IMR-90 (cell line): ENCODE measurements at regions not wholly inside any gene's neighbourhood (a gene's known extent, or its start where the extent isn't known, plus 50 kb on each side); places are given as distances from the start of the nearest gene placed in this dataset.

Experiments used
- ATAC-seq: fragments of 200-7000 bp; cut with Tn5 transposase; 2 replicates; pipeline ENCODE4 v1.9.1; 2020; ENCODE audit warnings: low read depth, mild to moderate bottlenecking, moderate library complexity
- BruUV-seq: library from RNA; stranded (reverse); fragments of 400-500 nt; replicated peaks from 2 replicates; lab custom pipeline; 2021; lab: Mats Ljungman, UMichigan
- CTCF ChIA-PET: fragments of 300-600 bp; formaldehyde crosslinking; extraction: SDS; loops from one replicate; lab custom pipeline; 2021; ENCODE audit warnings: antibody characterized with exemption; lab: Yijun Ruan, JAX
- POLR2A ChIA-PET: fragments of 300-600 bp; sonication (Branson Sonifier 250); formaldehyde crosslinking; loops from one replicate; lab custom pipeline; 2022; ENCODE audit warnings: antibody characterized with exemption; ENCODE audit not compliant: unreplicated experiment; lab: Charles Lee
- DNase-seq: peaks from one replicate; pipeline ENCODE4 v3.0.0; 2013
- H2AFZ ChIP-seq: replicated peaks from 2 replicates; pipeline ENCODE3; 2013; ENCODE audit warnings: low read length, mild to moderate bottlenecking; ENCODE audit not compliant: poor library complexity
- H2AK5ac ChIP-seq: 2 replicates; pipeline ENCODE4 v1.6.1; 2013; ENCODE audit warnings: low read depth, low read length, inconsistent platforms
- H2AK9ac ChIP-seq: replicated peaks from 2 replicates; pipeline ENCODE3; 2013; ENCODE audit warnings: mild to moderate bottlenecking, low read depth, low read length, moderate library complexity; ENCODE audit not compliant: poor library complexity
- H2BK120ac ChIP-seq: 2 replicates; pipeline ENCODE4 v1.6.1; 2013; ENCODE audit warnings: low read depth, low read length, inconsistent platforms
- H2BK15ac ChIP-seq: 3 replicates; pipeline ENCODE4 v1.6.1; 2013; ENCODE audit warnings: low read depth, low read length, inconsistent platforms
- H2BK20ac ChIP-seq: 2 replicates; pipeline ENCODE4 v1.6.1; 2013; ENCODE audit warnings: low read depth, mild to moderate bottlenecking, inconsistent platforms, low read length, moderate library complexity
- H2BK5ac ChIP-seq: 2 replicates; pipeline ENCODE4 v1.6.1; 2013; ENCODE audit warnings: mild to moderate bottlenecking, low read depth, low read length, inconsistent platforms; ENCODE audit not compliant: poor library complexity, severe bottlenecking
- H3K14ac ChIP-seq: replicated peaks from 2 replicates; pipeline ENCODE4 v1.6.1; 2013; ENCODE audit warnings: low read depth, low read length, inconsistent platforms
- H3K18ac ChIP-seq: 2 replicates; pipeline ENCODE4 v1.6.1; 2013; ENCODE audit warnings: low read depth, low read length, control low read depth
- H3K23ac ChIP-seq: 2 replicates; pipeline ENCODE4 v1.6.1; 2013; ENCODE audit warnings: low read depth, low read length, inconsistent platforms
- H3K27ac ChIP-seq: 2 replicates; pipeline ENCODE4 v1.5.1; 2013; ENCODE audit warnings: mild to moderate bottlenecking, control low read depth, low read length; ENCODE audit not compliant: insufficient read depth
- H3K27me3 ChIP-seq: 2 replicates; pipeline ENCODE4 v1.6.1; 2013; ENCODE audit warnings: low read length; ENCODE audit not compliant: control insufficient read depth, insufficient read depth
- H3K36me3 ChIP-seq: 2 replicates; pipeline ENCODE4 v1.6.1; 2013; ENCODE audit warnings: low read length, mixed read lengths; ENCODE audit not compliant: control insufficient read depth, insufficient read depth
- H3K4ac ChIP-seq: 2 replicates; pipeline ENCODE4 v1.6.1; 2013; ENCODE audit warnings: low read depth, low read length, inconsistent platforms
- H3K4me1 ChIP-seq: 2 replicates; pipeline ENCODE4 v1.6.1; 2013; ENCODE audit warnings: low read length, mixed read lengths; ENCODE audit not compliant: control insufficient read depth, insufficient read depth
- H3K4me2 ChIP-seq: 2 replicates; pipeline ENCODE4 v1.6.1; 2013; ENCODE audit warnings: low read depth, mild to moderate bottlenecking, control low read depth, low read length, moderate library complexity
- H3K4me3 ChIP-seq: 2 replicates; pipeline ENCODE4 v1.5.1; 2013; ENCODE audit warnings: low read depth, mild to moderate bottlenecking, control low read depth, low read length, moderate library complexity; ENCODE audit not compliant: insufficient read depth
- H3K56ac ChIP-seq: 2 replicates; pipeline ENCODE4 v1.6.1; 2013; ENCODE audit warnings: low read length, inconsistent platforms; ENCODE audit not compliant: insufficient read depth; ENCODE audit errors: extremely low read depth
- H3K79me1 ChIP-seq, 2 experiments: 2 replicates each; pipeline ENCODE4 v1.6.1; 2013; ENCODE audit warnings: low read length in 2 of 2, inconsistent platforms in 1 of 2, low read depth in 1 of 2
- H3K9ac ChIP-seq: 2 replicates; pipeline ENCODE4 v1.6.1; 2013; ENCODE audit warnings: low read depth, low read length, control low read depth
- H3K9me1 ChIP-seq: 2 replicates; pipeline ENCODE4 v1.6.1; 2013; ENCODE audit warnings: low read length, inconsistent platforms; ENCODE audit not compliant: insufficient read depth
- H3K9me3 ChIP-seq: 2 replicates; pipeline ENCODE4 v1.6.1; 2013; ENCODE audit warnings: low read length; ENCODE audit not compliant: control insufficient read depth, insufficient read depth
- H4K20me1 ChIP-seq: 2 replicates; pipeline ENCODE4 v1.6.1; 2013; ENCODE audit warnings: low read length, inconsistent platforms; ENCODE audit not compliant: insufficient read depth
- H4K5ac ChIP-seq: 2 replicates; pipeline ENCODE4 v1.6.1; 2013; ENCODE audit warnings: mild to moderate bottlenecking, low read depth, low read length, control low read depth
- H4K8ac ChIP-seq, 2 experiments: 2 replicates each; pipeline ENCODE4 v1.6.1; 2013; ENCODE audit warnings: low read depth in 2 of 2, low read length in 2 of 2, control low read depth in 1 of 2, inconsistent platforms in 1 of 2
- H4K91ac ChIP-seq: 2 replicates; pipeline ENCODE4 v1.6.1; 2013; ENCODE audit warnings: low read depth, low read length, inconsistent platforms; ENCODE audit not compliant: insufficient read depth
- BHLHE40 ChIP-seq: fragments of 150-350 bp; IDR thresholded peaks from 2 replicates; pipeline ENCODE4 v1.6.1; 2016; ENCODE audit warnings: mild to moderate bottlenecking, low read depth, low read length
- CEBPB ChIP-seq: IDR thresholded peaks from 2 replicates; pipeline ENCODE4 v1.6.1; 2012; ENCODE audit warnings: low read depth, low read length, improper control_type of control experiment
- CHD1 ChIP-seq: IDR thresholded peaks from 2 replicates; pipeline ENCODE4 v1.6.1; 2012; ENCODE audit warnings: low read depth, low read length, improper control_type of control experiment
- CTCF ChIP-seq: conservative IDR thresholded peaks from 2 replicates; pipeline ENCODE4 v1.5.1; 2012; ENCODE audit warnings: mild to moderate bottlenecking, low read depth, low read length, improper control_type of control experiment
- ELK1 ChIP-seq: fragments of 150-350 bp; IDR thresholded peaks from 2 replicates; pipeline ENCODE4 v1.6.1; 2016; ENCODE audit warnings: low read depth, mild to moderate bottlenecking, low read length, moderate library complexity, borderline replicate concordance
- FOS ChIP-seq: fragments of 150-350 bp; IDR thresholded peaks from 2 replicates; pipeline ENCODE4 v1.6.1; 2016; ENCODE audit warnings: low read depth, low read length
- MAFK ChIP-seq: IDR thresholded peaks from 2 replicates; pipeline ENCODE4 v1.6.1; 2012; ENCODE audit warnings: low read depth, low read length, improper control_type of control experiment
- MAZ ChIP-seq: IDR thresholded peaks from 2 replicates; pipeline ENCODE4 v1.6.1; 2012; ENCODE audit warnings: low read depth, mild to moderate bottlenecking, low read length, improper control_type of control experiment, moderate library complexity, borderline replicate concordance
- MXI1 ChIP-seq: IDR thresholded peaks from 2 replicates; pipeline ENCODE4 v1.6.1; 2012; ENCODE audit warnings: low read depth, mild to moderate bottlenecking, low read length, moderate library complexity, borderline replicate concordance
- NFE2L2 ChIP-seq: fragments of 150-350 bp; IDR thresholded peaks from 2 replicates; pipeline ENCODE4 v1.6.1; 2016; ENCODE audit warnings: low read depth, mild to moderate bottlenecking, low read length
- POLR2A ChIP-seq: IDR thresholded peaks from 2 replicates; pipeline ENCODE4 v1.6.1; 2012; ENCODE audit warnings: mild to moderate bottlenecking, low read depth, low read length
- RAD21 ChIP-seq: IDR thresholded peaks from 2 replicates; pipeline ENCODE4 v1.6.1; 2012; ENCODE audit warnings: low read length, improper control_type of control experiment
- RCOR1 ChIP-seq: IDR thresholded peaks from 2 replicates; pipeline ENCODE4 v1.6.1; 2012; ENCODE audit warnings: mild to moderate bottlenecking, low read length, improper control_type of control experiment; ENCODE audit not compliant: insufficient replicate concordance
- RFX5 ChIP-seq: IDR thresholded peaks from 2 replicates; pipeline ENCODE4 v1.8.0; 2012; ENCODE audit warnings: low read depth, mild to moderate bottlenecking, low read length, moderate library complexity
- SMC3 ChIP-seq: fragments of 150-350 bp; IDR thresholded peaks from 2 replicates; pipeline ENCODE4 v1.6.1; 2016; ENCODE audit warnings: low read depth, mild to moderate bottlenecking, antibody characterized with exemption, low read length, moderate library complexity
- WGBS, 2 experiments: methylation state at CpG; one replicate each; pipeline versions ENCODE4 v1.1.5 to v1.1.7; 2013; ENCODE audit warnings: missing lambda C conversion rate in 2 of 2; ENCODE audit not compliant: insufficient read length in 1 of 2; ENCODE audit errors: extremely low coverage in 2 of 2; 5-methylcytosine and 5-hydroxymethylcytosine counted together
- dilution Hi-C: fragments of 300-500 bp; cut with HindIII; formaldehyde crosslinking; loops from one replicate; pipeline ENCODE4 v1.14.3; 2018; ENCODE audit warnings: low sequenced_read_pairs; ENCODE audit not compliant: unreplicated experiment
- in situ Hi-C: fragments of 300-500 bp; cut with MboI; formaldehyde crosslinking; loops from 3 replicates; pipeline ENCODE4 v1.14.3; 2019; ENCODE audit warnings: low sequenced_read_pairs, inconsistent platforms, mixed read lengths
- intact Hi-C: fragments of 100-400 bp; cut with micrococcal nuclease; formaldehyde crosslinking; loops from 2 replicates; pipeline ENCODE4 v1.10.0; 2022
- TF ChIP-seq, protein P1 (sequence below): fragments of 150-350 bp; IDR thresholded peaks from 2 replicates; pipeline ENCODE4 v1.6.1; 2017; ENCODE audit warnings: mild to moderate bottlenecking, antibody characterized with exemption, low read length, low read depth

DNA sequence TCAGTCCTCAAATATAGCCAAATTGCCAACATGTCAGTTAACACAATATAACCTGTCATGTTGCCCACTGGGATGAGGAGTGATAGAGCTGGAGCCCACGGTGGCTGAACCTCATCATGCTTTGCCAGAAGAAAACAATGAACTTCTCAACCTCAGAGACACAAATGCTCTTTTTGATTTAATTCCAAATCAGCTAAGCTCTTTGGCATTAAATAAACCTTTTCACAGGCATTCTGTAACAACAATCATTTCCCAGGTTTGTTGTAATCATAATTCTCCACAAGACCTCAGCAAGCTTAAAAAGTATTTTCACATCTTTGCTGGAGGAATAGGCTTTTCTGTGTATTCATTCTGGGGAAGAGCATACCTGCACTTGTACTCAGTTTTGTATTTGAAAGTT, 830.9 kb downstream of the MAT2B start:
- Histone ChIP-seq H3K27ac (peak overlapping the region; percentile 52; the same call in 1 of the 2 replicates), H4K8ac (peak overlapping the region in 1 of 2 experiments; percentile 63; a peak in 1 of 4 replicates), H2AK9ac (no peak overlapping the region), H3K4me3 (no peak overlapping the region), H2BK15ac (0 out of 3 replicates have a peak overlapping the region, but pooled peaks have one; percentile 27), H3K14ac (peak overlapping the region; percentile 70), H3K23ac (no peak overlapping the region), H2BK5ac (peak overlapping the region; percentile 52), H3K9ac (no peak overlapping the region), H2BK20ac (peak overlapping the region; percentile 64), H3K36me3 (no peaks in the 10 kb centered on the region), H2AK5ac (0 out of 2 replicates have a peak overlapping the region, but pooled peaks have one; percentile 20), H2AFZ (no peak overlapping the region), H3K4me2 (peak overlapping the region; percentile 33; the same call in 1 of the 2 replicates), H3K9me3 (no peaks in the 10 kb centered on the region), H4K5ac (peak overlapping the region; percentile 53; the same call in 1 of the 2 replicates), H3K9me1 (no peaks in the 10 kb centered on the region), H3K18ac (peak overlapping the region; percentile 76; the same call in 1 of the 2 replicates), H2BK120ac (peak overlapping the region; percentile 67), H3K56ac (no peak overlapping the region), H4K91ac (peak overlapping the region; percentile 43; the same call in 1 of the 2 replicates), H4K20me1 (no peaks in the 10 kb centered on the region), H3K27me3 (no peaks in the 10 kb centered on the region), H3K4ac (peak overlapping the region; percentile 70), H3K4me1 (peaks cover 4% of the 10 kb centered on the region), H3K79me1 (no peaks in the 10 kb centered on the region)
- DNase-seq (no peak), ATAC-seq (no peak)
- ChIA-PET POLR2A (no interaction called here), CTCF (interaction anchor here (0.7 kb wide), 1 partner anchor 752 kb away, joined by 3 read pairs; no protein-coding TSS in a partner anchor)
- TF ChIP-seq MAFK: no peak
- TF ChIP-seq RCOR1: no peak
- no peak for TF ChIP-seq MAZ
- no peak for TF ChIP-seq NFE2L2
- no peak for TF ChIP-seq CHD1
- TF ChIP-seq ELK1: no peak
- TF ChIP-seq, protein P1, sequence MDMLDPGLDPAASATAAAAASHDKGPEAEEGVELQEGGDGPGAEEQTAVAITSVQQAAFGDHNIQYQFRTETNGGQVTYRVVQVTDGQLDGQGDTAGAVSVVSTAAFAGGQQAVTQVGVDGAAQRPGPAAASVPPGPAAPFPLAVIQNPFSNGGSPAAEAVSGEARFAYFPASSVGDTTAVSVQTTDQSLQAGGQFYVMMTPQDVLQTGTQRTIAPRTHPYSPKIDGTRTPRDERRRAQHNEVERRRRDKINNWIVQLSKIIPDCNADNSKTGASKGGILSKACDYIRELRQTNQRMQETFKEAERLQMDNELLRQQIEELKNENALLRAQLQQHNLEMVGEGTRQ: no peak
- no peak for TF ChIP-seq CTCF
- TF ChIP-seq FOS: no peak
- TF ChIP-seq RAD21: no peak
- no peak for TF ChIP-seq SMC3
- TF ChIP-seq CEBPB: no peak
- TF ChIP-seq BHLHE40: no peak
- TF ChIP-seq RFX5: no peak
- no peak for TF ChIP-seq POLR2A
- TF ChIP-seq MXI1: no peak
- intact Hi-C loops: no loop called here
- in situ Hi-C loops: no loop called here
- no CpG with 5 or more reads among the region's 1 CpG for WGBS, 2 experiments
- no TSS peak for BruUV-seq
- dilution Hi-C loops: no loop called here
